Sigmoid colon (tissue), 6 donors: ENCODE measurements at regions not wholly inside any gene's neighbourhood (a gene's known extent, or its start where the extent isn't known, plus 50 kb on each side); places are given as distances from the start of the nearest gene placed in this dataset.

Experiments
- DNase-seq: peaks from one replicate; pipeline ENCODE4 v3.0.0-alpha.2; 2019
- H3K27ac ChIP-seq, 4 donors: fragments of 200-600 bp; sonication (generic); one replicate each; pipeline ENCODE4 v1.5.1; 2016 to 2019; ENCODE audit warnings: mild to moderate bottlenecking in 1 of 4
- H3K27me3 ChIP-seq, 3 donors: fragments of 200-600 bp; sonication (generic); one replicate each; pipeline ENCODE4 v1.5.1; 2019; ENCODE audit warnings: mild to moderate bottlenecking in 1 of 3
- H3K36me3 ChIP-seq, 4 donors: fragments of 200-600 bp; sonication (generic); one replicate each; pipeline ENCODE4 v1.5.1; 2016 to 2019
- H3K4me1 ChIP-seq, 4 donors: fragments of 200-600 bp; sonication (generic); one replicate each; pipeline ENCODE4 v1.5.1; 2017 to 2019
- H3K4me3 ChIP-seq, 4 donors: fragments of 200-600 bp; sonication (generic); one replicate each; pipeline ENCODE4 v1.5.1; 2017 to 2019; ENCODE audit warnings: mild to moderate bottlenecking in 2 of 4, moderate library complexity in 1 of 4
- H3K9me3 ChIP-seq, 4 donors: fragments of 200-600 bp in 3 of 4; sonication (generic) in 3 of 4; one replicate each; pipeline versions ENCODE4 v1.5.1 to v1.6.1; 2013 to 2019
- CTCF ChIP-seq, 4 experiments: fragments of 450-650 bp in 3 of 4; fragments of 200-600 bp in 1 of 4; IDR thresholded peaks; one replicate each; pipeline ENCODE4 v1.5.1; 2016 to 2019; ENCODE audit warnings: antibody characterized with exemption in 4 of 4, mild to moderate bottlenecking in 3 of 4, moderate library complexity in 2 of 4
- EP300 ChIP-seq, 4 donors: sonication (generic); formaldehyde crosslinking; IDR thresholded peaks; one replicate each; pipeline ENCODE4 v1.6.1; 2017; ENCODE audit warnings: antibody characterized with exemption in 4 of 4
- POLR2A ChIP-seq, 2 donors: fragments of 450-650 bp; IDR thresholded peaks; one replicate each; pipeline ENCODE4 v1.6.1; 2016; ENCODE audit warnings: antibody characterized with exemption in 2 of 2, mild to moderate bottlenecking in 2 of 2, moderate library complexity in 2 of 2
- POLR2AphosphoS5 ChIP-seq, 4 donors: sonication (generic); formaldehyde crosslinking; IDR thresholded peaks; one replicate each; pipeline ENCODE4 v1.6.1; 2017; ENCODE audit warnings: antibody characterized with exemption in 4 of 4
- WGBS, 2 donors: extraction: QIAGEN DNeasy Blood & Tissue Kit; methylation state at CpG; one replicate each; pipeline ENCODE4 v1.1.7; 2013; 5-methylcytosine and 5-hydroxymethylcytosine counted together
- intact Hi-C: fragments of 100-400 bp; cut with DNase I; formaldehyde crosslinking; loops from one replicate; pipeline ENCODE4 v1.15.1; 2023
- donor health status: healthy with polysubstance abuse.
- donor health status: healthy.

DNA sequence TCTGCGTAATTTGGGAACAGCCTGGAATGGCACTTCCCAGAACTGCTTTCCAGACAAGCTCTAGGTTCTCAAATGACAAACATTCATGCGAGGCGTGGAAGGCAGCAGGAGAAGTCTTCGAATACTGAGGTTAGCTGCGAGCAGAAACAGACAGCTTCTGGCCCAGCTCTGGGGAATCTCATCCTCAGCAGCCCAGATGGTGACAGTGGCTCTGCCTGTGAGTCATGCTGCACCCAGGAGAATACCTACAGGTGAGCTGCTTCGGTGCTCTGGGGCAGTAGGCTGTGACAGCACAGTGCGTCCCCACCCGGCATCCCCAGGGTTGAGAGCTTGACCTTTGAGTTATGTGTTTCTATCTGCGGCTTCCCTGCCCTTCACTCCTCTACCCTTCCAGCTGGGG, 258.6 kb downstream of the KLF13 start:
- intact Hi-C loops = no loop called here
- 78 to 90% methylated on average over 9 of the region's 9 CpGs for WGBS, 2 donors
- no peak for DNase-seq

GRCh38 chr15:31586841-31587240, 260.2 kb downstream of the KLF13 start:
- TF ChIP-seq POLR2A (IDR thresholded peaks at IDR 0.05) = no peak
- no peak for TF ChIP-seq POLR2AphosphoS5 (IDR thresholded peaks at IDR 0.05)
- no peak for TF ChIP-seq EP300 (IDR thresholded peaks at IDR 0.05)
- no peak for TF ChIP-seq CTCF (IDR thresholded peaks at IDR 0.05)
- intact Hi-C loops = no loop called here
- DNase-seq = no peak

More for the DNA sequence above, 258.6 kb downstream of the KLF13 start:
- Histone ChIP-seq H3K27me3 (no peaks in the 10 kb centered on the region), H3K36me3 (no peaks in the 10 kb centered on the region), H3K4me3 (no peak overlapping the region), H3K27ac (no peak overlapping the region), H3K4me1 (no peaks in the 10 kb centered on the region), H3K9me3 (peaks cover 0 to 3% (median 0%) of the 10 kb centered on the region in 4 donors)
- TF ChIP-seq EP300 (IDR thresholded peaks at IDR 0.05) = no peak
- TF ChIP-seq POLR2AphosphoS5 (IDR thresholded peaks at IDR 0.05) = no peak
- no peak for TF ChIP-seq CTCF (IDR thresholded peaks at IDR 0.05)
- no peak for TF ChIP-seq POLR2A (IDR thresholded peaks at IDR 0.05)

GRCh38 chr15:31587583-31587982, 260.9 kb downstream of the KLF13 start:
- H3K4me1 ChIP-seq = no peaks in the 10 kb centered on the region
- intact Hi-C loops = no loop called here
- DNase-seq = no peak
- no peaks in the 10 kb centered on the region for H3K27me3 ChIP-seq
- no peak overlapping the region for H3K27ac ChIP-seq
- WGBS, 2 donors = 96% methylated on average over 4 of the region's 4 CpGs
- H3K9me3 ChIP-seq = no peaks in the 10 kb centered on the region
- TF ChIP-seq POLR2A (IDR thresholded peaks at IDR 0.05) (no peak), CTCF (IDR thresholded peaks at IDR 0.05) (no peak), EP300 (IDR thresholded peaks at IDR 0.05) (no peak), POLR2AphosphoS5 (IDR thresholded peaks at IDR 0.05) (no peak)
- no peak overlapping the region for H3K4me3 ChIP-seq
- no peaks in the 10 kb centered on the region for H3K36me3 ChIP-seq

More at GRCh38 chr15:31586841-31587240, 260.2 kb downstream of the KLF13 start:
- Histone ChIP-seq H3K9me3 (peaks cover 0 to 3% (median 0%) of the 10 kb centered on the region in 4 donors), H3K27me3 (no peaks in the 10 kb centered on the region), H3K4me1 (no peaks in the 10 kb centered on the region), H3K4me3 (no peak overlapping the region), H3K36me3 (no peaks in the 10 kb centered on the region), H3K27ac (no peak overlapping the region)
- WGBS, 2 donors = 91 to 95% methylated on average over 4 of the region's 4 CpGs

- no peak for TF ChIP-seq EP300 (IDR thresholded peaks at IDR 0.05)
- no peak for TF ChIP-seq CTCF (IDR thresholded peaks at IDR 0.05)
- TF ChIP-seq POLR2A (IDR thresholded peaks at IDR 0.05) = no peak
- no peak for TF ChIP-seq POLR2AphosphoS5 (IDR thresholded peaks at IDR 0.05)
- Histone ChIP-seq H3K4me1 (no peaks in the 10 kb centered on the region), H3K4me3 (no peak overlapping the region), H3K36me3 (no peaks in the 10 kb centered on the region), H3K27ac (no peak overlapping the region), H3K27me3 (no peaks in the 10 kb centered on the region), H3K9me3 (no peaks in the 10 kb centered on the region)
- WGBS, 2 donors = 70 to 82% methylated on average over 4 of the region's 4 CpGs
- DNase-seq = no peak
- intact Hi-C loops = no loop called here
Observed at GRCh38 chr15:31590609-31591008, 264.0 kb downstream of the KLF13 start.

DNA sequence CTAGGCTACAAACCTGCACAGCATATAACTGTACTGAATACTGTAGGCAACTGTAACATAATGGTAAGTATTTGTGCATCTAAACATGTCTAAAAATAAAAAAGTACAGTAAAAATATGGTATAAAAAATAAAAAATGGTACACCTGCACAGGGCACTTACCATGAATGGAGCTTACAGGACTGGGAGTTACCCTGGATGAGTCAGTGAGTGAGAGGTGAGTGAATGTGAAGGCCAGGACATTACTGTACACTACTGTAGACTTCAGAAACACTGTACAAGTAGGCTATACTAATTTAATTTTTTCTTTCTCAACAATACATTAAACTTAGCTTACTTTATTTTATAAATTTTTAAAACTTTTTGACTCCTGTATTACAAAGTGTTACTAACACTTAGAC, 265.3 kb downstream of the KLF13 start:
- no peak for TF ChIP-seq POLR2AphosphoS5 (IDR thresholded peaks at IDR 0.05)
- TF ChIP-seq EP300 (IDR thresholded peaks at IDR 0.05) = no peak
- no peak for TF ChIP-seq CTCF (IDR thresholded peaks at IDR 0.05)
- no peak for TF ChIP-seq POLR2A (IDR thresholded peaks at IDR 0.05)
- Histone ChIP-seq H3K27me3 (no peaks in the 10 kb centered on the region), H3K4me3 (no peak overlapping the region), H3K36me3 (no peaks in the 10 kb centered on the region), H3K4me1 (no peaks in the 10 kb centered on the region), H3K9me3 (no peaks in the 10 kb centered on the region), H3K27ac (no peak overlapping the region)
- intact Hi-C loops = no loop called here
- no peak for DNase-seq
